Osteocyte (in vitro differentiated cells): ENCODE measurements at regions not wholly inside any gene's neighbourhood (a gene's known extent, or its start where the extent isn't known, plus 50 kb on each side); places are given as distances from the start of the nearest gene placed in this dataset.

Experiments used
- DNase-seq: peaks from one replicate; pipeline ENCODE4 v3.0.0; 2021; ENCODE audit warnings: mixed read lengths; ENCODE audit not compliant: unreplicated experiment; ENCODE audit errors: extremely low spot score
- H3K27ac Mint-ChIP-seq: one replicate; pipeline ENCODE4 v1.8.0; 2021; ENCODE audit warnings: mild to moderate bottlenecking, mixed read lengths; ENCODE audit not compliant: unreplicated experiment
- H3K27me3 Mint-ChIP-seq: one replicate; pipeline ENCODE4 v1.8.0; 2021; ENCODE audit warnings: mixed read lengths; ENCODE audit not compliant: unreplicated experiment
- H3K36me3 Mint-ChIP-seq: one replicate; pipeline ENCODE4 v1.8.0; 2021; ENCODE audit warnings: mixed read lengths; ENCODE audit not compliant: unreplicated experiment
- H3K4me1 Mint-ChIP-seq: one replicate; pipeline ENCODE4 v1.8.0; 2021; ENCODE audit warnings: mixed read lengths; ENCODE audit not compliant: unreplicated experiment
- H3K4me3 Mint-ChIP-seq: one replicate; pipeline ENCODE4 v1.8.0; 2021; ENCODE audit warnings: mild to moderate bottlenecking, moderate library complexity, mixed read lengths; ENCODE audit not compliant: unreplicated experiment
- H3K9me3 Mint-ChIP-seq: one replicate; pipeline ENCODE4 v1.8.0; 2021; ENCODE audit warnings: mixed read lengths; ENCODE audit not compliant: unreplicated experiment
- TF ChIP-seq, protein P1 (sequence below): fragments of 200-600 bp; sonication (generic); IDR thresholded peaks from 2 replicates; pipeline ENCODE4 v1.5.0; 2021; ENCODE audit warnings: antibody characterized with exemption, mild to moderate bottlenecking, moderate library complexity

DNA sequence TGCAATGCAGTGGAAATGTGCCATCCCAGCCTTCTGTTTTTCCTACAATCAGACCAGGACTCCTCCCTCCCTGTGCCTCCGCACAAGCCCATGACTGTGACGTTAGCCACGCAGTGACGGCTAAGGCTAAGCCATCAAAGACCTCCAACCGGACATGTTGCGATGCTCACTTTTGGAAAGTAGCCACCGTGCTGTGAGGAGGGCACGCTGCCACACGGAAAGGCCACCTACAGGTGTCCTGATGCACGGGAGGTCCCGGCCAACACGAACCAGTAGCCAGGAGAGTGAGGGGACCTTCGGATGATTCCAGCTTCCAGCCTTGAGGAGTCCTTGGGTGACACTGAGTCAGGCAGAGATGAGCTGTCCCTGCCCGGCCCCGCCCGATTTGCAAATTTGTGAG is 53.9 kb downstream of the FOXL1 start:
- Mint-ChIP-seq H3K4me1 (peaks cover 40% of the 10 kb centered on the region), H3K27ac (no peak overlapping the region), H3K9me3 (no peaks in the 10 kb centered on the region), H3K27me3 (no peaks in the 10 kb centered on the region), H3K4me3 (no peak overlapping the region), H3K36me3 (no peaks in the 10 kb centered on the region)
- DNase-seq, result no peak
- TF ChIP-seq, protein P1, sequence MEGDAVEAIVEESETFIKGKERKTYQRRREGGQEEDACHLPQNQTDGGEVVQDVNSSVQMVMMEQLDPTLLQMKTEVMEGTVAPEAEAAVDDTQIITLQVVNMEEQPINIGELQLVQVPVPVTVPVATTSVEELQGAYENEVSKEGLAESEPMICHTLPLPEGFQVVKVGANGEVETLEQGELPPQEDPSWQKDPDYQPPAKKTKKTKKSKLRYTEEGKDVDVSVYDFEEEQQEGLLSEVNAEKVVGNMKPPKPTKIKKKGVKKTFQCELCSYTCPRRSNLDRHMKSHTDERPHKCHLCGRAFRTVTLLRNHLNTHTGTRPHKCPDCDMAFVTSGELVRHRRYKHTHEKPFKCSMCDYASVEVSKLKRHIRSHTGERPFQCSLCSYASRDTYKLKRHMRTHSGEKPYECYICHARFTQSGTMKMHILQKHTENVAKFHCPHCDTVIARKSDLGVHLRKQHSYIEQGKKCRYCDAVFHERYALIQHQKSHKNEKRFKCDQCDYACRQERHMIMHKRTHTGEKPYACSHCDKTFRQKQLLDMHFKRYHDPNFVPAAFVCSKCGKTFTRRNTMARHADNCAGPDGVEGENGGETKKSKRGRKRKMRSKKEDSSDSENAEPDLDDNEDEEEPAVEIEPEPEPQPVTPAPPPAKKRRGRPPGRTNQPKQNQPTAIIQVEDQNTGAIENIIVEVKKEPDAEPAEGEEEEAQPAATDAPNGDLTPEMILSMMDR, result no peak

DNA sequence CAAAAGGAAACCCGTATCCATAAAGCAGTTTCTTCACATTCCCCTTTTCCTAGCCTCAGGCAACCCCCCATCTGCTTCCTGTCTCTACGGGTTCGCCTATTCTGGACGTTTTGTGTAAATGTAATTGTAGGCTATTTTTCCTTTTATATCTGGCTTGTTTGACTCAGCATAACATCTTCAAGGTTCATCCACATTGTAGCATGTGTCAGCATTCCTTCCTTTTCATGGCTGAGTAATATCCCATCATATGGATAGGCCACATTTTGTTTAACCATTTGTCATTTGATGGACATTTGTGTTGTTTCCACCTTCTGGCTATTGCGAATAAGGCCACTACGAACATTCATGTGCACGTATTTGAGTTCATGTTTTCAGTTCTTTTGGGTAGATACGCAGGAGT is 54.6 kb downstream of the FOXL1 start:
- H3K27ac Mint-ChIP-seq, result no peak overlapping the region
- H3K27me3 Mint-ChIP-seq, result no peaks in the 10 kb centered on the region
- no peak overlapping the region for H3K4me3 Mint-ChIP-seq
- H3K9me3 Mint-ChIP-seq, result no peaks in the 10 kb centered on the region
- peaks cover 37% of the 10 kb centered on the region for H3K4me1 Mint-ChIP-seq
- no peaks in the 10 kb centered on the region for H3K36me3 Mint-ChIP-seq
- TF ChIP-seq, protein P1, result no peak
- DNase-seq, result no peak

DNA sequence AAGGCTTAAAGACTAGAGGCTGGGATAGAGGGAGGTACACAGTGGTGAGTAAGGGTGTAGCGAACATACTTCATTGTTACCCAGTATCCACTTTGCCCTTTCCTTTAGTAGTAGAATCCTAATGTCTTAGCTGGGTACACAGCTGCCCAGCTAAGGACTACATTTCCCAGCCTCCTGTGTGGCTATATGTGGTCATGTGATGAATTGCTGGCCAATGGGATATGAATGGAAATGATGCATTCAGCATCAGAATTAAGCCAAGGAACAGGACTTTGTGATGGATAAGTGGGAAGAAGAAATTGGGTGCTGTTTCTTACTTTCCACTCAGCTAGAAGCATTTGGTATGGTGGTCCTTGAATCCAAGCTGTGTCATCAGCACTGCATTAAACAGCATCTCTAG is 55.9 kb downstream of the FOXL1 start:
- peaks cover 30% of the 10 kb centered on the region for H3K4me1 Mint-ChIP-seq
- no peak overlapping the region for H3K4me3 Mint-ChIP-seq
- TF ChIP-seq, protein P1, result no peak
- H3K36me3 Mint-ChIP-seq, result no peaks in the 10 kb centered on the region
- no peak overlapping the region for H3K27ac Mint-ChIP-seq
- DNase-seq, result no peak
- H3K27me3 Mint-ChIP-seq, result no peaks in the 10 kb centered on the region
- H3K9me3 Mint-ChIP-seq, result no peaks in the 10 kb centered on the region

DNA sequence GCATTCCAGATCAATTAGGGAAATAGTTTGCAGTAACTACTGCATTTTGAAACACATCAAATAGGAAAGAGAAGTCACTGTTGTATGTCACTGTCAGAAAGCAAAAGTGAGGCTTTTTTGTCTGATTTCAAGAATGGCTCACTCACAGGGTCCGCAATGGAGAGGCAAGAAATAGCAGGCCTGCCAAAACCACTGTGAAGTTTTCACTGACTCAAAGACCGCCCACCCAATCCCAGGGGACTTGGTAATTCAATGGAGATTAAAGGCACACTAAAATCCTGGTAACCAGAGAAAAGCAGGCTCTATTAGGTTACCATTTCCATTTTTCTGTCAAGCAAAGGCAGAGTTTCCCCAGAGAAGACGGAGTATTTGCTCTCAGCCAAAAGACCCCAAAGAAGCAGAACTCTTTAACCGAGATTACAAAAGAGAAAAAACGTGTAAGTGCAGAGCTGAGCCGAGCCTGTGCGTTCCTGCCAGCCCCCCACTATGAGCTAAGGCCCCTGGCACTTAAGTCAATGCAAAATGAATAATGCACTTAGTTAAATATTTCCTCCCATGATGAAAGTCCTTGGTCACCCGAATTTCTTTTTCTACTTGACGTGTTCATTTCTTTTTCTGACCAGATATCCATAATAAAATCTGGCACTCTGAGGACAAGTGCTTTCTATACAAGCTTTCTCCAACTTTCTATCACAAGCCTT is 57.0 kb downstream of the FOXL1 start:
- Mint-ChIP-seq H3K9me3 (no peaks in the 10 kb centered on the region), H3K27me3 (no peaks in the 10 kb centered on the region), H3K27ac (peak overlapping the region; percentile 54), H3K36me3 (no peaks in the 10 kb centered on the region), H3K4me1 (peaks cover 30% of the 10 kb centered on the region), H3K4me3 (no peak overlapping the region)
- TF ChIP-seq, protein P1, result no peak
- DNase-seq, result no peak

DNA sequence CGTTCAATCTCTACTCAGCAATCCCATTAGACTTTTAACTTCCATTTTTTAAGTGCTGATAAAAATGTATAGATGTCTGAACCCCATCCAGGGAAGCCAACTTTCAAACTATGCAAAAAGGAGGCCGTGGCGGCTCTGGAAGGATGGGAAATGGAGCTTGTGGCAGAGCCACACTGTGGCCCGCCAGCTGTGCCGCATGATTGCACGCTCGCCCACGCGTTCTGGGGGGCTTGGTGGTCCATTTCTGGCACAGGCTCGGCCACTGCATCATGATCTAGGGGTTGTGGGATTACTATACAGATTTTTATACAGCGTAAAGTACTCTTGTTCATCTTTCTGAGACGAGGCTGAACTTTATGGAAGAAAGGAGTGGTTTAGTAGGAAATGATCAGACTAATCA is 57.6 kb downstream of the FOXL1 start:
- DNase-seq, result no peak
- H3K27ac Mint-ChIP-seq, result no peak overlapping the region
- TF ChIP-seq, protein P1, result no peak

More for the DNA sequence above, 57.6 kb downstream of the FOXL1 start:
- Mint-ChIP-seq H3K27me3 (no peaks in the 10 kb centered on the region), H3K36me3 (no peaks in the 10 kb centered on the region), H3K9me3 (no peaks in the 10 kb centered on the region), H3K4me3 (no peak overlapping the region), H3K4me1 (peaks cover 28% of the 10 kb centered on the region)
